ENCODE measurements at regions not wholly inside any gene's neighbourhood (a gene's known extent, or its start where the extent isn't known, plus 50 kb on each side); places are given as distances from the start of the nearest gene placed in this dataset.

GRCh38 chrX:499870-500364, 113.2 kb upstream of the PPP2R3B start:
- TF ChIP-seq CTCF (IDR thresholded peaks at IDR 0.05; ENCODE audit: low read depth, low read length) (no peak), POLR2A (IDR thresholded peaks at IDR 0.05; ENCODE audit: extremely low read depth, insufficient read length) (no peak), MAX (IDR thresholded peaks at IDR 0.05; ENCODE audit: low read depth, low read length) (no peak)
